HEK293 (cell line): ENCODE measurements at regions not wholly inside any gene's neighbourhood (a gene's known extent, or its start where the extent isn't known, plus 50 kb on each side); places are given as distances from the start of the nearest gene placed in this dataset.

Experiments
- CTCF ChIA-PET: fragments of 350-600 bp; formaldehyde crosslinking; extraction: SDS; loops from one replicate; lab custom pipeline; 2021; ENCODE audit warnings: antibody characterized with exemption; lab: Yijun Ruan, JAX
- POLR2A ChIA-PET: fragments of 300-600 bp; formaldehyde crosslinking; extraction: SDS; loops from one replicate; lab custom pipeline; 2020; ENCODE audit warnings: antibody characterized with exemption, inconsistent platforms; lab: Yijun Ruan, JAX
- H3K27ac ChIP-seq: fragments of 200-500 bp; sonication (Bioruptor generic); 2 replicates; pipeline ENCODE4 v1.5.1; 2014; ENCODE audit warnings: low read depth, low read length, control low read depth, inconsistent platforms; ENCODE audit errors: extremely low read depth
- H3K36me3 ChIP-seq, 2 experiments: fragments of 200-500 bp in 1 of 2; sonication (Bioruptor generic) in 1 of 2; 1 replicate in 1 of 2; 2 replicates in 1 of 2; pipeline ENCODE4 v1.5.1; 2014 to 2017; ENCODE audit warnings: inconsistent platforms in 2 of 2, low read length in 2 of 2; ENCODE audit not compliant: control insufficient read depth in 2 of 2, insufficient read depth in 1 of 2
- H3K4me1 ChIP-seq: fragments of 200-500 bp; sonication (Bioruptor generic); 2 replicates; pipeline ENCODE4 v1.5.1; 2014; ENCODE audit warnings: mild to moderate bottlenecking, low read length, inconsistent platforms; ENCODE audit not compliant: control insufficient read depth, insufficient read depth
- H3K4me3 ChIP-seq: 2 replicates; pipeline ENCODE4 v1.5.1; 2011; ENCODE audit warnings: low read depth, mild to moderate bottlenecking, control low read depth, low read length, moderate library complexity
- H3K9me3 ChIP-seq: fragments of 200-500 bp; sonication (Bioruptor generic); 2 replicates; pipeline ENCODE4 v1.5.1; 2014; ENCODE audit warnings: low read depth, low read length, inconsistent platforms; ENCODE audit not compliant: control insufficient read depth, insufficient read depth
- RBAK ChIP-seq: fragments of 450-650 bp; formaldehyde crosslinking; IDR thresholded peaks from 2 replicates; pipeline ENCODE4 v1.5.1; 2016; ENCODE audit warnings: missing biosample characterization, missing genetic modification characterization
- SETDB1 ChIP-seq: IDR thresholded peaks from one replicate; pipeline ENCODE4 v1.6.1; 2017; ENCODE audit warnings: mild to moderate bottlenecking, low read length, moderate library complexity, mixed read lengths; ENCODE audit not compliant: insufficient read length
- ZFP3 ChIP-seq: fragments of 450-650 bp; formaldehyde crosslinking; IDR thresholded peaks from 2 replicates; pipeline ENCODE4 v1.5.1; 2016; ENCODE audit warnings: low read depth, missing biosample characterization, missing genetic modification characterization
- ZNF155 ChIP-seq: fragments of 450-650 bp; formaldehyde crosslinking; IDR thresholded peaks from 2 replicates; pipeline ENCODE4 v1.5.1; 2016; ENCODE audit warnings: missing biosample characterization, missing genetic modification characterization
- ZNF174 ChIP-seq: fragments of 450-650 bp; formaldehyde crosslinking; IDR thresholded peaks from 2 replicates; pipeline ENCODE4 v1.5.0; 2017; ENCODE audit warnings: missing biosample characterization, mild to moderate bottlenecking, missing genetic modification characterization
- ZNF211 ChIP-seq: fragments of 450-650 bp; formaldehyde crosslinking; IDR thresholded peaks from 2 replicates; pipeline ENCODE4 v1.5.1; 2016; ENCODE audit warnings: low read depth, missing biosample characterization, missing genetic modification characterization
- ZNF423 ChIP-seq: fragments of 450-650 bp; formaldehyde crosslinking; IDR thresholded peaks from 2 replicates; pipeline ENCODE4 v1.5.1; 2016; ENCODE audit warnings: missing biosample characterization, missing genetic modification characterization
- ZNF530 ChIP-seq: fragments of 450-650 bp; formaldehyde crosslinking; IDR thresholded peaks from 2 replicates; pipeline ENCODE4 v1.5.1; 2016; ENCODE audit warnings: low read depth, missing biosample characterization, missing genetic modification characterization
- ZNF555 ChIP-seq: fragments of 450-650 bp; formaldehyde crosslinking; conservative IDR thresholded peaks from 2 replicates; pipeline ENCODE4 v1.5.1; 2017; ENCODE audit warnings: missing biosample characterization, mild to moderate bottlenecking, missing genetic modification characterization, inconsistent platforms
- ZNF585B ChIP-seq: fragments of 450-650 bp; formaldehyde crosslinking; IDR thresholded peaks from 2 replicates; pipeline ENCODE4 v1.5.1; 2016; ENCODE audit warnings: missing biosample characterization, missing genetic modification characterization
- ZNF596 ChIP-seq: fragments of 450-650 bp; IDR thresholded peaks from 2 replicates; pipeline ENCODE4 v1.5.0; 2018; ENCODE audit warnings: missing biosample characterization, mild to moderate bottlenecking, missing genetic modification characterization, moderate library complexity
- ZNF777 ChIP-seq: fragments of 450-650 bp; formaldehyde crosslinking; IDR thresholded peaks from 2 replicates; pipeline ENCODE4 v1.5.1; 2017; ENCODE audit warnings: missing biosample characterization, missing genetic modification characterization, borderline replicate concordance
- ZSCAN23 ChIP-seq: fragments of 450-650 bp; formaldehyde crosslinking; IDR thresholded peaks from 2 replicates; pipeline ENCODE4 v1.5.1; 2016; ENCODE audit warnings: missing biosample characterization, missing genetic modification characterization
- ZXDB ChIP-seq: fragments of 450-650 bp; formaldehyde crosslinking; IDR thresholded peaks from 2 replicates; pipeline ENCODE4 v1.5.1; 2016; ENCODE audit warnings: missing biosample characterization, missing genetic modification characterization
- TF ChIP-seq, protein P1 (sequence below): fragments of 450-650 bp; formaldehyde crosslinking; IDR thresholded peaks from 2 replicates; pipeline ENCODE4 v1.5.1; 2016; ENCODE audit warnings: missing biosample characterization, missing genetic modification characterization
- TF ChIP-seq, protein P2 (sequence below): fragments of 450-650 bp; formaldehyde crosslinking; IDR thresholded peaks from 2 replicates; pipeline ENCODE4 v1.5.1; 2016; ENCODE audit warnings: missing biosample characterization, missing genetic modification characterization
- TF ChIP-seq, protein P3 (sequence below): fragments of 450-650 bp; formaldehyde crosslinking; IDR thresholded peaks from 2 replicates; pipeline ENCODE4 v1.5.1; 2016; ENCODE audit warnings: missing biosample characterization, missing genetic modification characterization, low read depth
- TF ChIP-seq, protein P4 (sequence below): fragments of 450-650 bp; formaldehyde crosslinking; IDR thresholded peaks from 2 replicates; pipeline ENCODE4 v1.5.1; 2016; ENCODE audit warnings: missing biosample characterization, missing genetic modification characterization, borderline replicate concordance
- TF ChIP-seq, protein P5 (sequence below): fragments of 450-650 bp; formaldehyde crosslinking; IDR thresholded peaks from 2 replicates; pipeline ENCODE4 v1.5.1; 2016; ENCODE audit warnings: missing biosample characterization, missing genetic modification characterization
- TF ChIP-seq, protein P6 (sequence below): fragments of 450-650 bp; formaldehyde crosslinking; IDR thresholded peaks from 2 replicates; pipeline ENCODE4 v1.5.1; 2016; ENCODE audit warnings: missing biosample characterization, missing genetic modification characterization

DNA sequence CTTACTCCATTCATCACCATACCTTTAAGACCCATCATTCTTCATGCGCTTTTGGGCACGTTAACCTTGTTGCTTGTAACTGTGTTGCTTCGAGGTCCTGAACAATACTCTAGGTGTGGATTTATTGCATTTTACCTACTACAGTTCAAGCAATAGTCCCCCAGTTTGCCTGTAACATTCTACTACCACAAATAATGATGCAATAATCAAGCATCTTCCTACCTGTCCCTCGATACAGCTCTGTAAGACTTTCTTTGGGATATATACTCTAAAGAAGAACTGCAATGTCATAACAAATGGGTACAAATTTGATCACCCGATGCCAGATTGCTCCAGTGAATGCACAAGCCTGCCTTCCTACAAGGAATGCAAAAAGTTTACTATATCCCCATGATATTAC lies 1342.6 kb upstream of the GJE1 start:
- no peaks in the 10 kb centered on the region for H3K9me3 ChIP-seq
- H3K27ac ChIP-seq = no peak overlapping the region
- no peak for TF ChIP-seq ZNF555
- TF ChIP-seq ZNF585B (tag by site-specific recombination) = no peak
- CTCF ChIA-PET = no interaction called here
- no peak overlapping the region for H3K4me3 ChIP-seq
- H3K4me1 ChIP-seq = no peaks in the 10 kb centered on the region
- POLR2A ChIA-PET = no interaction called here
- no peaks in the 10 kb centered on the region for H3K36me3 ChIP-seq

DNA sequence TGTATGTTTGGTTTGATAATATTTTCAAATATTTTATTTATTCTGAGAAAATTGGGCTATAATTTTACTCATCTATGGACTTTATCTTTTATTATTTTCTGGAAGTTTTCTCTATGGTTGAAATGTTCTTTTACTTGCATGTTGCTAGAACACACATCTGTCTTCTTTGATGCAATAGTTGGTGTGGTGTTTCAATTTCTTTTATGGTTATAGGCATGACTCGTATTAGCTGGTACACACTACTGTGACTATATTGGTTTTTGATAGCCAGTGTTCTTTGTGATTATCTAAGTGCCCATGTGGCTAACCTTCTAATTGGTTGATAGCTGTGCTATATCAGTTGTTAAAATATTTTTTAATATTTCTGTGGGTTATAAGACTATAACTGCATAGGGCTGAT lies 1343.3 kb upstream of the GJE1 start:
- H3K4me3 ChIP-seq = no peak overlapping the region
- H3K27ac ChIP-seq = no peak overlapping the region
- POLR2A ChIA-PET = no interaction called here
- CTCF ChIA-PET = no interaction called here
- TF ChIP-seq ZNF155 (tag by site-specific recombination) (no peak), ZNF777 (tag by site-specific recombination) (no peak), ZNF530 (tag by site-specific recombination) (no peak), ZNF211 (no peak), ZFP3 (tag by site-specific recombination) (no peak), ZSCAN23 (tag by site-specific recombination) (no peak), ZNF423 (tag by site-specific recombination) (no peak), SETDB1 (no peak), RBAK (tag by site-specific recombination) (no peak), ZXDB (tag by site-specific recombination) (no peak), ZNF174 (no peak), ZNF596 (tag by site-specific recombination) (no peak)
- TF ChIP-seq, protein P1, sequence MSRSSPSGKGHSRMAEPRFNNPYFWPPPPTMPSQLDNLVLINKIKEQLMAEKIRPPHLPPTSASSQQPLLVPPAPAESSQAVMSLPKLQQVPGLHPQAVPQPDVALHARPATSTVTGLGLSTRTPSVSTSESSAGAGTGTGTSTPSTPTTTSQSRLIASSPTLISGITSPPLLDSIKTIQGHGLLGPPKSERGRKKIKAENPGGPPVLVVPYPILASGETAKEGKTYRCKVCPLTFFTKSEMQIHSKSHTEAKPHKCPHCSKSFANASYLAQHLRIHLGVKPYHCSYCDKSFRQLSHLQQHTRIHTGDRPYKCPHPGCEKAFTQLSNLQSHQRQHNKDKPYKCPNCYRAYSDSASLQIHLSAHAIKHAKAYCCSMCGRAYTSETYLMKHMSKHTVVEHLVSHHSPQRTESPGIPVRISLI (tag by site-specific recombination) = no peak
- TF ChIP-seq, protein P2, sequence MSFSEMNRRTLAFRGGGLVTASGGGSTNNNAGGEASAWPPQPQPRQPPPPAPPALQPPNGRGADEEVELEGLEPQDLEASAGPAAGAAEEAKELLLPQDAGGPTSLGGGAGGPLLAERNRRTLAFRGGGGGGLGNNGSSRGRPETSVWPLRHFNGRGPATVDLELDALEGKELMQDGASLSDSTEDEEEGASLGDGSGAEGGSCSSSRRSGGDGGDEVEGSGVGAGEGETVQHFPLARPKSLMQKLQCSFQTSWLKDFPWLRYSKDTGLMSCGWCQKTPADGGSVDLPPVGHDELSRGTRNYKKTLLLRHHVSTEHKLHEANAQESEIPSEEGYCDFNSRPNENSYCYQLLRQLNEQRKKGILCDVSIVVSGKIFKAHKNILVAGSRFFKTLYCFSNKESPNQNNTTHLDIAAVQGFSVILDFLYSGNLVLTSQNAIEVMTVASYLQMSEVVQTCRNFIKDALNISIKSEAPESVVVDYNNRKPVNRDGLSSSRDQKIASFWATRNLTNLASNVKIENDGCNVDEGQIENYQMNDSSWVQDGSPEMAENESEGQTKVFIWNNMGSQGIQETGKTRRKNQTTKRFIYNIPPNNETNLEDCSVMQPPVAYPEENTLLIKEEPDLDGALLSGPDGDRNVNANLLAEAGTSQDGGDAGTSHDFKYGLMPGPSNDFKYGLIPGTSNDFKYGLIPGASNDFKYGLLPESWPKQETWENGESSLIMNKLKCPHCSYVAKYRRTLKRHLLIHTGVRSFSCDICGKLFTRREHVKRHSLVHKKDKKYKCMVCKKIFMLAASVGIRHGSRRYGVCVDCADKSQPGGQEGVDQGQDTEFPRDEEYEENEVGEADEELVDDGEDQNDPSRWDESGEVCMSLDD (tag by site-specific recombination) = no peak
- TF ChIP-seq, protein P3, sequence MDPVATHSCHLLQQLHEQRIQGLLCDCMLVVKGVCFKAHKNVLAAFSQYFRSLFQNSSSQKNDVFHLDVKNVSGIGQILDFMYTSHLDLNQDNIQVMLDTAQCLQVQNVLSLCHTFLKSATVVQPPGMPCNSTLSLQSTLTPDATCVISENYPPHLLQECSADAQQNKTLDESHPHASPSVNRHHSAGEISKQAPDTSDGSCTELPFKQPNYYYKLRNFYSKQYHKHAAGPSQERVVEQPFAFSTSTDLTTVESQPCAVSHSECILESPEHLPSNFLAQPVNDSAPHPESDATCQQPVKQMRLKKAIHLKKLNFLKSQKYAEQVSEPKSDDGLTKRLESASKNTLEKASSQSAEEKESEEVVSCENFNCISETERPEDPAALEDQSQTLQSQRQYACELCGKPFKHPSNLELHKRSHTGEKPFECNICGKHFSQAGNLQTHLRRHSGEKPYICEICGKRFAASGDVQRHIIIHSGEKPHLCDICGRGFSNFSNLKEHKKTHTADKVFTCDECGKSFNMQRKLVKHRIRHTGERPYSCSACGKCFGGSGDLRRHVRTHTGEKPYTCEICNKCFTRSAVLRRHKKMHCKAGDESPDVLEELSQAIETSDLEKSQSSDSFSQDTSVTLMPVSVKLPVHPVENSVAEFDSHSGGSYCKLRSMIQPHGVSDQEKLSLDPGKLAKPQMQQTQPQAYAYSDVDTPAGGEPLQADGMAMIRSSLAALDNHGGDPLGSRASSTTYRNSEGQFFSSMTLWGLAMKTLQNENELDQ (tag by site-specific recombination) = no peak
- H3K4me1 ChIP-seq = no peaks in the 10 kb centered on the region
- no peaks in the 10 kb centered on the region for H3K36me3 ChIP-seq
- no peaks in the 10 kb centered on the region for H3K9me3 ChIP-seq

DNA sequence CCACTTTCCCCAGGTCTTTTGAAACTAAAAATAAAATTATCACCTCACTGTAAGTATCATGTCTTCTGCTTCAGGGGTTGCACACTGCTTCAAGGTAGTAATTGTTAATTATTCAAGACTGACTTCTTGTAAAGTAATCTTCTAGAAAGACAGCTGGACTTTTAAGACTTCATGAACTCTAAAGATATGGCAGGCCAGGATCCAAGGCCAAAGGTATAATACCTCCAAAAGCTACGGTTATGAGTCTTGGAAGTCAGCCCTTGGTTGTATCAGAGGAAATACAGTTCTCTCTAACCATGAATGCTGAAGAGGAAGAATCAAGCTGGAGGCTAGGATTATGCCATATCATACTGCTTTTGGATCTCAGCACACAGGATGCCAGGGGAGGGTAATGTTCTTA lies 1346.8 kb upstream of the GJE1 start:
- POLR2A ChIA-PET = no interaction called here
- Histone ChIP-seq H3K36me3 (no peaks in the 10 kb centered on the region), H3K9me3 (no peaks in the 10 kb centered on the region), H3K4me3 (no peak overlapping the region), H3K27ac (no peak overlapping the region), H3K4me1 (no peaks in the 10 kb centered on the region)
- CTCF ChIA-PET = interaction anchor here (0.6 kb wide), 1 partner anchor 1416 kb away, joined by 4 read pairs; no protein-coding TSS in a partner anchor
- TF ChIP-seq, protein P4, sequence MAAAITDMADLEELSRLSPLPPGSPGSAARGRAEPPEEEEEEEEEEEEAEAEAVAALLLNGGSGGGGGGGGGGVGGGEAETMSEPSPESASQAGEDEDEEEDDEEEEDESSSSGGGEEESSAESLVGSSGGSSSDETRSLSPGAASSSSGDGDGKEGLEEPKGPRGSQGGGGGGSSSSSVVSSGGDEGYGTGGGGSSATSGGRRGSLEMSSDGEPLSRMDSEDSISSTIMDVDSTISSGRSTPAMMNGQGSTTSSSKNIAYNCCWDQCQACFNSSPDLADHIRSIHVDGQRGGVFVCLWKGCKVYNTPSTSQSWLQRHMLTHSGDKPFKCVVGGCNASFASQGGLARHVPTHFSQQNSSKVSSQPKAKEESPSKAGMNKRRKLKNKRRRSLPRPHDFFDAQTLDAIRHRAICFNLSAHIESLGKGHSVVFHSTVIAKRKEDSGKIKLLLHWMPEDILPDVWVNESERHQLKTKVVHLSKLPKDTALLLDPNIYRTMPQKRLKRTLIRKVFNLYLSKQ = no peak
- TF ChIP-seq, protein P1 (tag by site-specific recombination) = no peak
- TF ChIP-seq, protein P5, sequence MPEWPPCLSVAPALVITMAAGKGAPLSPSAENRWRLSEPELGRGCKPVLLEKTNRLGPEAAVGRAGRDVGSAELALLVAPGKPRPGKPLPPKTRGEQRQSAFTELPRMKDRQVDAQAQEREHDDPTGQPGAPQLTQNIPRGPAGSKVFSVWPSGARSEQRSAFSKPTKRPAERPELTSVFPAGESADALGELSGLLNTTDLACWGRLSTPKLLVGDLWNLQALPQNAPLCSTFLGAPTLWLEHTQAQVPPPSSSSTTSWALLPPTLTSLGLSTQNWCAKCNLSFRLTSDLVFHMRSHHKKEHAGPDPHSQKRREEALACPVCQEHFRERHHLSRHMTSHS (tag by site-specific recombination) = no peak
- TF ChIP-seq, protein P6, sequence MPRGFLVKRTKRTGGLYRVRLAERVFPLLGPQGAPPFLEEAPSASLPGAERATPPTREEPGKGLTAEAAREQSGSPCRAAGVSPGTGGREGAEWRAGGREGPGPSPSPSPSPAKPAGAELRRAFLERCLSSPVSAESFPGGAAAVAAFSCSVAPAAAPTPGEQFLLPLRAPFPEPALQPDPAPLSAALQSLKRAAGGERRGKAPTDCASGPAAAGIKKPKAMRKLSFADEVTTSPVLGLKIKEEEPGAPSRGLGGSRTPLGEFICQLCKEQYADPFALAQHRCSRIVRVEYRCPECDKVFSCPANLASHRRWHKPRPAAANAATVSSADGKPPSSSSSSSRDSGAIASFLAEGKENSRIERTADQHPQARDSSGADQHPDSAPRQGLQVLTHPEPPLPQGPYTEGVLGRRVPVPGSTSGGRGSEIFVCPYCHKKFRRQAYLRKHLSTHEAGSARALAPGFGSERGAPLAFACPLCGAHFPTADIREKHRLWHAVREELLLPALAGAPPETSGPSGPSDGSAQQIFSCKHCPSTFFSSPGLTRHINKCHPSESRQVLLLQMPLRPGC = no peak
